ENCODE measurements at regions not wholly inside any gene's neighbourhood (a gene's known extent, or its start where the extent isn't known, plus 50 kb on each side); places are given as distances from the start of the nearest gene placed in this dataset.

DNA sequence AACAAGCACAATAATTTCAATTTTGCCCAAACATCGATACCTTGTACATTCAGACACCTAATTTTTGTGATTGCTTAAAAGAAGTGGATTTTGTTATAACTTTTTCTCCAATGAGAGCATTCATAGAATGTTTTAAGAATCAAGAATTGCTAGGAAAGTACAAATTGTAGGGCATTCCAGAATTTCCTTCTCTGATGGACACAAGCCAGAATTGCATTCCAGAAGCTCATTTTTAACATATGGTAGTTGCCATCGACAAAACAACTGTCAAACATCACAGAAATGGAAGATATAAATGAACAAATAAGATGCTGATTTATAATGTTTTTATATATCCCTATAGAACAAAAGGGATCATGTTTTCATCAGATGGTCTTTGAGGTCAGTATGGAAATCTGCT, 258.4 kb upstream of the NPVF start:
- TF ChIP-seq, protein P1, sequence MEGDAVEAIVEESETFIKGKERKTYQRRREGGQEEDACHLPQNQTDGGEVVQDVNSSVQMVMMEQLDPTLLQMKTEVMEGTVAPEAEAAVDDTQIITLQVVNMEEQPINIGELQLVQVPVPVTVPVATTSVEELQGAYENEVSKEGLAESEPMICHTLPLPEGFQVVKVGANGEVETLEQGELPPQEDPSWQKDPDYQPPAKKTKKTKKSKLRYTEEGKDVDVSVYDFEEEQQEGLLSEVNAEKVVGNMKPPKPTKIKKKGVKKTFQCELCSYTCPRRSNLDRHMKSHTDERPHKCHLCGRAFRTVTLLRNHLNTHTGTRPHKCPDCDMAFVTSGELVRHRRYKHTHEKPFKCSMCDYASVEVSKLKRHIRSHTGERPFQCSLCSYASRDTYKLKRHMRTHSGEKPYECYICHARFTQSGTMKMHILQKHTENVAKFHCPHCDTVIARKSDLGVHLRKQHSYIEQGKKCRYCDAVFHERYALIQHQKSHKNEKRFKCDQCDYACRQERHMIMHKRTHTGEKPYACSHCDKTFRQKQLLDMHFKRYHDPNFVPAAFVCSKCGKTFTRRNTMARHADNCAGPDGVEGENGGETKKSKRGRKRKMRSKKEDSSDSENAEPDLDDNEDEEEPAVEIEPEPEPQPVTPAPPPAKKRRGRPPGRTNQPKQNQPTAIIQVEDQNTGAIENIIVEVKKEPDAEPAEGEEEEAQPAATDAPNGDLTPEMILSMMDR (IDR thresholded peaks at IDR 0.05), result no peak
- TF ChIP-seq POLR2A (IDR thresholded peaks at IDR 0.05), result no peak
